A673 (cell line): ENCODE measurements at regions not wholly inside any gene's neighbourhood (a gene's known extent, or its start where the extent isn't known, plus 50 kb on each side); places are given as distances from the start of the nearest gene placed in this dataset.
"Not testable (repeated sequence)": the region's sequence is repeated elsewhere in the genome, so short reads cannot be mapped to it uniquely, and the experiment has no call there.

Experiments used
- BruUV-seq: library from RNA; stranded (reverse); fragments of 400-500 nt; replicated peaks from 2 replicates; lab custom pipeline; 2021; lab: Mats Ljungman, UMichigan
- CTCF ChIA-PET: fragments of 300-600 bp; sonication (Branson Sonifier 250); formaldehyde crosslinking; loops from one replicate; lab custom pipeline; 2022; ENCODE audit warnings: antibody characterized with exemption; lab: Charles Lee
- POLR2A ChIA-PET: fragments of 300-600 bp; sonication (Branson Sonifier 250); formaldehyde crosslinking; loops from one replicate; lab custom pipeline; 2022; ENCODE audit warnings: antibody characterized with exemption; ENCODE audit not compliant: low non-redundant PET; lab: Charles Lee
- DNase-seq: peaks from one replicate; pipeline ENCODE4 v3.0.0-alpha.2; 2015; ENCODE audit warnings: low spot score
- H3K27ac ChIP-seq: fragments of 200-600 bp; sonication (generic); 2 replicates; pipeline ENCODE4 v1.5.1; 2016; ENCODE audit warnings: mixed run types, low read depth, mild to moderate bottlenecking, mixed read lengths, antibody characterized with exemption, low read length; ENCODE audit not compliant: poor library complexity, severe bottlenecking
- H3K27me3 ChIP-seq: fragments of 200-600 bp; sonication (generic); replicated peaks from 2 replicates; pipeline ENCODE4 v1.6.1; 2017; ENCODE audit warnings: mixed run types, low read depth, mild to moderate bottlenecking, mixed read lengths, antibody characterized with exemption, low read length; ENCODE audit not compliant: insufficient read depth, poor library complexity
- H3K36me3 ChIP-seq: fragments of 200-600 bp; sonication (generic); 2 replicates; pipeline ENCODE4 v1.6.1; 2016; ENCODE audit warnings: mixed run types, mild to moderate bottlenecking, mixed read lengths, antibody characterized with exemption, low read length; ENCODE audit not compliant: insufficient read depth, poor library complexity, severe bottlenecking
- H3K4me1 ChIP-seq: fragments of 200-600 bp; sonication (generic); 2 replicates; pipeline ENCODE4 v1.6.1; 2017; ENCODE audit warnings: mixed run types, mild to moderate bottlenecking, mixed read lengths, antibody characterized with exemption, low read length; ENCODE audit not compliant: insufficient read depth, poor library complexity, severe bottlenecking
- H3K4me3 ChIP-seq: fragments of 200-600 bp; sonication (generic); 2 replicates; pipeline ENCODE4 v1.5.1; 2016; ENCODE audit warnings: low read depth, mixed run types, mild to moderate bottlenecking, mixed read lengths, low read length; ENCODE audit not compliant: poor library complexity, severe bottlenecking
- H3K9me3 ChIP-seq: fragments of 200-600 bp; sonication (generic); 2 replicates; pipeline ENCODE4 v1.6.1; 2016; ENCODE audit warnings: mixed run types, low read depth, mild to moderate bottlenecking, mixed read lengths, antibody characterized with exemption, low read length; ENCODE audit not compliant: poor library complexity, severe bottlenecking
- intact Hi-C: fragments of 100-400 bp; cut with micrococcal nuclease; formaldehyde crosslinking; loops from one replicate; pipeline ENCODE4 v1.10.0; 2022; ENCODE audit not compliant: unreplicated experiment

GRCh38 chr2:90291168-90291883 lies 1599.9 kb downstream of the RPIA start:
- intact Hi-C loops, H3K36me3 ChIP-seq, H3K4me1 ChIP-seq, POLR2A ChIA-PET, DNase-seq, H3K4me3 ChIP-seq, H3K27ac ChIP-seq, H3K27me3 ChIP-seq, H3K9me3 ChIP-seq, CTCF ChIA-PET, BruUV-seq: not testable (repeated sequence)

- H3K4me1 ChIP-seq, BruUV-seq, H3K27me3 ChIP-seq, H3K27ac ChIP-seq, POLR2A ChIA-PET, intact Hi-C loops, H3K4me3 ChIP-seq, H3K36me3 ChIP-seq, CTCF ChIA-PET, H3K9me3 ChIP-seq, DNase-seq: not testable (repeated sequence)
Measured at GRCh38 chr2:90291934-90292333, 1600.5 kb downstream of the RPIA start.

- H3K27ac ChIP-seq, CTCF ChIA-PET, POLR2A ChIA-PET, H3K9me3 ChIP-seq, intact Hi-C loops, BruUV-seq, H3K27me3 ChIP-seq, H3K4me3 ChIP-seq, H3K4me1 ChIP-seq, DNase-seq, H3K36me3 ChIP-seq: not testable (repeated sequence)
Measured at GRCh38 chr2:90292451-90292850, 1601.0 kb downstream of the RPIA start.

- H3K27me3 ChIP-seq, CTCF ChIA-PET, H3K36me3 ChIP-seq, H3K9me3 ChIP-seq, H3K27ac ChIP-seq, H3K4me3 ChIP-seq, POLR2A ChIA-PET, DNase-seq, H3K4me1 ChIP-seq, BruUV-seq, intact Hi-C loops: not testable (repeated sequence)
Measured at GRCh38 chr2:90293224-90293623, 1601.8 kb downstream of the RPIA start.

GRCh38 chr2:90293806-90294205 lies 1602.3 kb downstream of the RPIA start:
- H3K4me1 ChIP-seq, H3K36me3 ChIP-seq, H3K4me3 ChIP-seq, H3K27me3 ChIP-seq, DNase-seq, H3K9me3 ChIP-seq, BruUV-seq, CTCF ChIA-PET, intact Hi-C loops, POLR2A ChIA-PET, H3K27ac ChIP-seq: not testable (repeated sequence)

- H3K4me1 ChIP-seq, H3K9me3 ChIP-seq, CTCF ChIA-PET, POLR2A ChIA-PET, H3K27me3 ChIP-seq, BruUV-seq, H3K4me3 ChIP-seq, intact Hi-C loops, DNase-seq, H3K36me3 ChIP-seq, H3K27ac ChIP-seq: not testable (repeated sequence)
Measured at GRCh38 chr2:90295036-90295750, 1603.7 kb downstream of the RPIA start.

- H3K36me3 ChIP-seq, POLR2A ChIA-PET, H3K27ac ChIP-seq, H3K27me3 ChIP-seq, H3K4me3 ChIP-seq, H3K4me1 ChIP-seq, CTCF ChIA-PET, H3K9me3 ChIP-seq, BruUV-seq, DNase-seq, intact Hi-C loops: not testable (repeated sequence)
Measured at GRCh38 chr2:90296484-90296777, 1605.0 kb downstream of the RPIA start.
